SK-N-DZ (cell line): ENCODE measurements at regions not wholly inside any gene's neighbourhood (a gene's known extent, or its start where the extent isn't known, plus 50 kb on each side); places are given as distances from the start of the nearest gene placed in this dataset.
"Not testable (repeated sequence)": the region's sequence is repeated elsewhere in the genome, so short reads cannot be mapped to it uniquely, and the experiment has no call there.

Experiments used
- DNase-seq: peaks from one replicate; pipeline ENCODE4 v3.0.0-alpha.2; 2015; ENCODE audit warnings: low spot score

- DNase-seq: no peak
Observed at GRCh38 chr9:89670801-89671434, 66.1 kb downstream of the GADD45G start.

- DNase-seq: no peak
Observed at GRCh38 chr9:89674667-89675057, 69.8 kb downstream of the GADD45G start.

GRCh38 chr9:89675058-89675742 lies 70.4 kb downstream of the GADD45G start:
- peak; percentile 88 for DNase-seq

- DNase-seq: peak; percentile 47
Observed at GRCh38 chr9:89676281-89676680, 71.5 kb downstream of the GADD45G start.

GRCh38 chr9:89677702-89678395 lies 73.0 kb downstream of the GADD45G start:
- DNase-seq: no peak

- no peak for DNase-seq
Observed at GRCh38 chr9:89678396-89679015, 73.7 kb downstream of the GADD45G start.

GRCh38 chr9:89679016-89679415 lies 74.2 kb downstream of the GADD45G start:
- no peak for DNase-seq

GRCh38 chr9:89679581-89679980 lies 74.8 kb downstream of the GADD45G start:
- DNase-seq: peak; percentile 45

- no peak for DNase-seq
Observed at GRCh38 chr9:89680547-89681467, 76.0 kb downstream of the GADD45G start.

- DNase-seq: not testable (repeated sequence)
Observed at GRCh38 chr9:89681468-89681859, 76.7 kb downstream of the GADD45G start.

GRCh38 chr9:89683626-89684025 lies 78.8 kb downstream of the GADD45G start:
- no peak for DNase-seq

GRCh38 chr9:89684218-89684617 lies 79.4 kb downstream of the GADD45G start:
- no peak for DNase-seq

- DNase-seq: no peak
Observed at GRCh38 chr9:89684912-89685636, 80.3 kb downstream of the GADD45G start.

GRCh38 chr9:89685698-89686097 lies 80.9 kb downstream of the GADD45G start:
- DNase-seq: no peak

- DNase-seq: no peak
Observed at GRCh38 chr9:89686126-89686525, 81.3 kb downstream of the GADD45G start.

- no peak for DNase-seq
Observed at GRCh38 chr9:89686621-89687020, 81.8 kb downstream of the GADD45G start.

- DNase-seq: no peak
Observed at GRCh38 chr9:89687188-89687587, 82.4 kb downstream of the GADD45G start.

GRCh38 chr9:89687848-89688247 lies 83.0 kb downstream of the GADD45G start:
- DNase-seq: no peak

GRCh38 chr9:89689321-89689720 lies 84.5 kb downstream of the GADD45G start:
- peak; percentile 37 for DNase-seq

- DNase-seq: no peak
Observed at GRCh38 chr9:89690334-89690912, 85.6 kb downstream of the GADD45G start.
